ENCODE measurements at regions not wholly inside any gene's neighbourhood (a gene's known extent, or its start where the extent isn't known, plus 50 kb on each side); places are given as distances from the start of the nearest gene placed in this dataset.

GRCh38 chr2:46850742-46851141, 64.9 kb downstream of the MCFD2 start:
- TF ChIP-seq CTCF (IDR thresholded peaks at IDR 0.05) (no peak), POLR2AphosphoS5 (IDR thresholded peaks at IDR 0.05) (peak; percentile 67 to 87 (median 82)), EP300 (IDR thresholded peaks at IDR 0.05) (no peak), POLR2A (IDR thresholded peaks at IDR 0.05) (no peak)
- Histone ChIP-seq H3K27ac (peak overlapping the region; percentile 44 to 91 (median 84)), H3K36me3 (no peaks in the 10 kb centered on the region), H3K9me3 (no peaks in the 10 kb centered on the region), H3K27me3 (no peaks in the 10 kb centered on the region), H3K4me1 (peaks cover 62 to 76% (median 65%) of the 10 kb centered on the region in 4 donors), H3K4me3 (no peak overlapping the region)
- WGBS, 5 donors: 47 to 79% (median 62%) methylated on average over 2 to 3 of the region's 3 CpGs
- peak; percentile 71 to 73 for DNase-seq
- intact Hi-C loops (cut with DNase I; ENCODE audit: low total_unique reads): no loop called here

DNA sequence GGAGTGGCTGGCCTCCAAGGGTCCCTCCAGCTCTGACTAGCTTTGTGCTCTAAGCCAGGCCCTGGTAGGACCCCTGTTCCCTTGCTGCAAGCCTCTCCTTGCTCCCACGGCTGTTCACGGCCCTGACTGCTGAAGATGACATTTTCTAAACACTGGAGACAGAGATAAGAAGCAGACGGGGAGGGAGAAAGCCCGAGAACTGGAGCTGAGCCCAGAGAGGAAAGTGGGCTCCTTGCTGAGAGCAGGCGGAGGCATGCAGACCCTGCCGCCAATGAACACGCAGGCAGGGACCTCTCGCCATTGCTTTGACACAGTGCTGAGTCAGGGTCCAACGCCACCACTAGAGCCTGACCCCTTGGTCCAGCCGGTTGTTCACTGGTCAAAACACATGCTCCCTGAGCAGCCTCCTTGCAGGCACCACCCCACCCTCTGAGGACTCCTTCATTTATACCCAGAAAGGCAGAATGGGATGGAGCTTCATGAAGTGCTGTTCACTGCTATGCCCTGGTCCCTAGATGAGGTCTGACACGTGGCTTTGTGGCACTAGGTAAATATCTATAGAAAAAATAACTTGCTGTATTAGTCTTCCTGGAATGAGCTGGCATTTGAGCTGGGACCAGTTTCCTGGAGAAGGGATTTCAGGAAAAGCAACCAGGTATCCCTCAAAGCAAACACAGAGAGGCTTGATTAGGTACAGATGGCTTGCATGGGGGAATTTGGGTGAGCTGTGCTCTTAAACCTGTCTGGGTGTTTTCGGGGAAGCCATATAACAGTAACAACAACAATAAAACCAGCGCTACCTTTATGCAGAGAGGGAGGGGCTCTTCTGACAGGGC, 65.7 kb downstream of the MCFD2 start:
- H3K27ac ChIP-seq: peak overlapping the region; percentile 44 to 91 (median 84)
- WGBS, 5 donors: 29 to 45% (median 38%) methylated on average over 13 of the region's 13 CpGs

GRCh38 chr2:46849046-46849715, 66.4 kb downstream of the MCFD2 start:
- peak overlapping the region; percentile 9 to 91 (median 84) for H3K27ac ChIP-seq
- intact Hi-C loops (cut with DNase I; ENCODE audit: low total_unique reads): no loop called here

More for the DNA sequence above, 65.7 kb downstream of the MCFD2 start:
- Histone ChIP-seq H3K9me3 (no peaks in the 10 kb centered on the region), H3K36me3 (no peaks in the 10 kb centered on the region), H3K4me3 (no peak overlapping the region), H3K4me1 (peaks cover 62 to 77% (median 66%) of the 10 kb centered on the region in 4 donors), H3K27me3 (no peaks in the 10 kb centered on the region)
- TF ChIP-seq POLR2AphosphoS5 (IDR thresholded peaks at IDR 0.05) (peak in 2 of 3 donors; percentile 28 to 57), CTCF (IDR thresholded peaks at IDR 0.05) (no peak)
- peak; percentile 51 to 84 for DNase-seq
- intact Hi-C loops (cut with DNase I; ENCODE audit: low total_unique reads): no loop called here

More at GRCh38 chr2:46849046-46849715, 66.4 kb downstream of the MCFD2 start:
- no peaks in the 10 kb centered on the region for H3K27me3 ChIP-seq
- no peak overlapping the region for H3K4me3 ChIP-seq
- H3K36me3 ChIP-seq: no peaks in the 10 kb centered on the region
- DNase-seq: peak in 1 of 2 donors; percentile 72
- H3K4me1 ChIP-seq: peaks cover 54 to 70% (median 59%) of the 10 kb centered on the region in 4 donors
- H3K9me3 ChIP-seq: no peaks in the 10 kb centered on the region
- TF ChIP-seq CTCF (IDR thresholded peaks at IDR 0.05) (no peak), EP300 (IDR thresholded peaks at IDR 0.05) (no peak), POLR2A (IDR thresholded peaks at IDR 0.05) (no peak), POLR2AphosphoS5 (IDR thresholded peaks at IDR 0.05) (no peak)
- WGBS, 5 donors: 56 to 69% (median 64%) methylated on average over 7 of the region's 7 CpGs
